Left renal pelvis (tissue), 4 donors: ENCODE measurements at regions not wholly inside any gene's neighbourhood (a gene's known extent, or its start where the extent isn't known, plus 50 kb on each side); places are given as distances from the start of the nearest gene placed in this dataset.

Source experiments
- DNase-seq, 4 donors: peaks; one replicate each; pipeline ENCODE4 v3.0.0-alpha.2; 2013; ENCODE audit warnings: low read depth in 4 of 4, low spot score in 3 of 4

- no peak for DNase-seq
These were observed 196.8 kb downstream of the CBLN1 start for GRCh38 chr16:49084628-49085390.

DNA sequence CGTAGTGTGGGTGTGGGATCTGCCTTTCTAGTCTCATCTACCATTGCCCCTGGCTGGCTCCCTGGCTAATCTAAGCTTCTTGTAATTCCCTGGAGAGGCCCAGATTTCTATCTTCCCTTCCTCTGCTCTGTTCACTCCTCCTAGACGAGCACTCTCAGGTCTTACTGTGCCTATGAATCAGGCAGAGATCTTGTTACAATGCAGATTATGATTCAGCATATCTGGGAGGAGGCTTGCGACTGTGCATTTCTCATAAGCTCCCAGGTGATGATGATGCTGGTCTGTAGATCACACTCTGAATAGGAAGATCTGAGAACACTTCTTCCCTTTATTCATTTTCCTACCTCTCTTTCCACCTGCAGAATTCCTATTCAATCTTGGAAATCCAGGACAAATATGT, 200.1 kb downstream of the CBLN1 start:
- no peak for DNase-seq

DNA sequence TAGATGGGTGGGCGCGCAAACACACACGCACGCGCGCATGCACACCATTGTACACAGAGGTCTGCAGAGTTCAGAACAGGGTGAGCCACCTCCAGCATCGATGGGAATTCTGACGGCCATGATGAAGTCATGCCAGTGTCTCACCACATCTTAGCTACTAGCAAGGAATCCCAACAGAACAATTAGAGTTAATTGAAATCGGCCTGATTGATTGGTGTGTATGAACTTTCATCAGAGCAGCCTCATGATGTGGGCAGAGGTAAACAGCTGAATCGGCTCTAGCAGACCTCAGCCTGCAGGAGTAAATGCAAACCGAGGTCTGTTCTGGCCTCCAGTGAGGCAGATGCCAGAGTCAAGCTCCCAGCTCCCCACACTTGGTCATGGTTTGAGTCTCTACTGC, 200.6 kb downstream of the CBLN1 start:
- DNase-seq: no peak

- no peak for DNase-seq
These were observed 203.1 kb downstream of the CBLN1 start for GRCh38 chr16:49078571-49078970.

DNA sequence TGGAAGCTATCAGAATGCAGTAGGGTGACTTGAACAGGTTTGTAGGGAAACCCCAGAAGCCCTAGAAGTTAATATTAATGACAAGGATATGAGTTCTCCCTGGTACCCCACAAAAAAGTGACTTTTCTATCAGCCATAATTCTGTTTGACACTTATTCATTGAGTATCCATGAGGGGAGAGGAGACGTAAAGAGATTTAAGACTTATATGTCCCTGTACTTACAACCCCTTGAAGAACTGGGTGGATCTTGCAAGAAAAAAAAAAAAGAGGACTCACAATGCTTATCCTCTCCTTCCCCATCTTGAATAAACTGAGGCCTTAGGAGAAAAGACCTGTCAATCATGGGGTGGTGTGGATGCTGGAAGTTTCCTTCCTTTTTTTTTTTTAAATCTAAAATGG, 203.5 kb downstream of the CBLN1 start:
- no peak for DNase-seq

DNA sequence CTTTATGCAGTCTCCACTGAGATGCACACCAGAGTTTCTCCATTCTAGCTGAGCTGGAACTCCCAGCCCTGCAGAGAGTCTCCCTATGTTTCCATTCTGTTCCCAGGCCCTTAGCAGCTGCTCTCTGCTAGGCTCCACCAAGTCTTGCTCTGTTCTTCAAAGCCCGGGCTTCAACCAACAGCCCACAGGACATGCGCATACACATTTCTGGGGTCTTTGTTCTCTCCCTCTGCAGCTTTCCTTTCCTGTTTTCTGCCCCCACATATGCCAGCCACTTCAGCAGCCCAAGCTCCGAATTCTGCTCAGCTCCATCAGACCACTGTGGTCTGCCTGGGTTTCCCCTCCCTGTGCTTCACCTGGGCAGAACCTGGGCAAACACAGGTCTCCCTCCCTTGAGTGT, 205.9 kb downstream of the CBLN1 start:
- DNase-seq: no peak

DNA sequence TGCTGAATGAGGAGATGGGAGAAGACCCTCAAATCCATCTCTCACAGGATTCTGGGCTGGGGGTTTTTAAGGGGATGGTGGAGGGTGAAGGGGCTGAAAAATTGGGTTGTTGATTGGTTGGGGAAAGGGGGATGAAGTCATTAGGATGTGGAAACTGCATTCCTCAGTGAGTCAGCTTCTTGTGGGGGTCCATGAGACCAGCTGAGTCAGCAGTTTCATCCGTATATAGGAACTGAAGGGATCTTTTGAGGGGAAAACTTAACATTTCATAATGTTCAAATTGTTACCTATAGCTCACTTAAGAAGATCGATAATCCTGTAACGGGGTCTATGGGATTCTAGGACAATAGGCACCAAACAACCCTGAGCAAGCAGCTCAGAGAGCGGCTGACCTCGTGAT, 213.4 kb downstream of the CBLN1 start:
- DNase-seq: no peak

GRCh38 chr16:49067776-49068175, 213.9 kb downstream of the CBLN1 start:
- no peak for DNase-seq

DNA sequence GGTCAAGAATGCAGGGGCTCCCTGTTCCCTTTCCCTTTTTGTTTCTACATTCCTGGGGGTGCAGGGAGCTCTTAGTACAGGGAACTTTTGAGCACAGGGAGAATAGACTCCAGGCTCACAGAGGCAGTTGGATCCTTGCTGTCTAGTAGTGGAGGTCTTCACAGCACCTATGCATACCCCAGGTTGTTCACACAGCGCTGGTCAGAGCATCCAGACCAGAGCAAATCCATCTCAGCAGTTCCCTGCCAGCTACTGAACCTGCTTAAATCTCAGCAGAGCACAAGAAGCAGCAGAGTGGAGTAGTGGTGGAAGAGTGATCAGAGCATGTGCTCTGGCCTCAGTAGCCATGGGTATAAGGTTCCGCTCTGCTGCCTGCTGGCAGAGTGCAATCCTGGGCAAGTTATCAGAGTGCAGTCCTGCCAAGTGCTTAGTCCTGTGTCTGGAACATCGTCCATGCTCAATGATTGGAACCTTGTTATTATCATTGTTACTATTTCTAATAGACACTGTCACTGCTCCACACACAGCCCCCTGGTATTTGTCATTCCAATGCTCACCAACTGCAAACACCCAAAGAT, 220.4 kb downstream of the CBLN1 start:
- no peak for DNase-seq

- no peak for DNase-seq
These were observed 220.9 kb downstream of the CBLN1 start for GRCh38 chr16:49060728-49061127.

- no peak for DNase-seq
These were observed 223.3 kb downstream of the CBLN1 start for GRCh38 chr16:49058382-49058781.

DNA sequence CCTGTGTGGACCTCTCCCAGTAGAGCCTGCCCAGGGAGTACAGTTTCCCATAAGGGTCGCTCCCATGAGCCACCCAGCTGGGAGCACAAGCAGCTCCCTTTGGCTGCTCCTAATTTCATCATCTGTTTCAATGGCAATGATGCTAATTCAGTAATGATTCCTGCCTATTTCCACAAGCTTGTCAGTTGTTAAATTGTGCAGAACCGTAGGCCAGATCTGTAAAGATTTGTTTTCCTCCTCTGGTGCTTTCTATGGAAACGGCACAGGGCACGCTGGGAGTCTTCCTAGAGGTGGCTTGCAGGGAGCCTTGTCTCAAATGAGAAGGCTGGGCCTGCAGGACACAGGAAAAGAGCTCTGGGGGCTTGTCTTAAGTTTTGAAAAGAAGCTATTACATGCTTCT, 223.7 kb downstream of the CBLN1 start:
- DNase-seq: no peak

GRCh38 chr16:49057391-49057790, 224.2 kb downstream of the CBLN1 start:
- DNase-seq: no peak

DNA sequence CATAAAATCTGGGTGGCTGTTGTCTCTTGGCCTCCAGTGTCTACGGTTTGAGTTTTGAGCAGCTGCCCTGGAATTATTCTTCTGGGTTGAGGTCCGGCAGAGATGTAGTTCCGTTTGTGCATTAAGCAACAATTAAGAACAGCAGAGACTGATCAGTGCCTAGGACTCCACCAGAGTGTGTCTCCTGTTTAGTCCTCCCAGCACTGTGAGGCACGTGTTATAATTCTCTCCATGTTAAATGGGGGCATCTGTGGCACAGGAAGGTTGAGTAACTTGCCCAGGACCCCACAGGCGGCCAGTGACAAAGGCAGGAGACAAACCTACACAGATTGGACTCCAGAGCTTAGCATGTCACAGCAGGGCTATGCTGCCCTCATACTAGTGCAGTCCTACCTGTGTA, 225.1 kb downstream of the CBLN1 start:
- no peak for DNase-seq

GRCh38 chr16:49055824-49056545, 225.7 kb downstream of the CBLN1 start:
- DNase-seq: no peak

GRCh38 chr16:49055291-49055690, 226.3 kb downstream of the CBLN1 start:
- no peak for DNase-seq

DNA sequence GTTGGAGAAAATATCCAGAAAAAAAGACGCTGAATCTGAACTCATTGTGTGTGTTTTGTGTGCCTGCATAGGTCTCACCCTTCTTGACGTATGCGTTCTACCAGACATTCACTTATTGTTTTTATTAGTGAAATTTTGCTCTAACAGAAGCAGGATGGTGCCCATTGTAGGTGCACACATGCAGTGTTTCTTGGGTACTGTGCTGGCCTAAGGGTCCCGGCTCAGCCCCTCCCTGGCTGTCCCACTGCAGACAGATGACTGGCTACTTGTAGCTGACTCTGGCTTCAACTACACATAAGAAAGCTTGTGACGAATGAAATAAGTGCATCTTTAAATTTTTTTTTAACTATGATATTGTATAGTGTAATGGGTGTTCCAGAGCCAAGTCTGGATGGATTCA, 227.0 kb downstream of the CBLN1 start:
- DNase-seq: no peak

DNA sequence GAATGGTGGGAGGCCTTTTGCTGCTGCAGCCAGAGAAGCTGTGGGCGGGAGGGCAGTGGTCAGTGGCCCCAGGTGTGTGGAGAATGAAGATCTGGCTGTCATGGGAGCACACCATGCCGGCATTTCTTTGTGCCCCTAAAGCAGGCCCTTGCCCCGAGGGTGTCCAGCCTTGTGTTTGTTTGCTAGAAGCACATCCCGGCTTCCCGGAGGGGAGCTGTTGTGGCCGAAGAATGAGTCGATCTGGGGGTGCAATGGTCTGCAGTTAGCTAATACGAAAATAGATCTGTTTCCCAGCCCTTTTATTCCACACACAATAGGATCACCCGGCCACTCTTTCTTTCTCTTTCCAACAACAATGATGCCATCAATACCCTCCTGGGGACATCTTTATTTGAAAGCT, 228.8 kb downstream of the CBLN1 start:
- DNase-seq: no peak

- DNase-seq: no peak
These were observed 230.1 kb downstream of the CBLN1 start for GRCh38 chr16:49051576-49051975.

DNA sequence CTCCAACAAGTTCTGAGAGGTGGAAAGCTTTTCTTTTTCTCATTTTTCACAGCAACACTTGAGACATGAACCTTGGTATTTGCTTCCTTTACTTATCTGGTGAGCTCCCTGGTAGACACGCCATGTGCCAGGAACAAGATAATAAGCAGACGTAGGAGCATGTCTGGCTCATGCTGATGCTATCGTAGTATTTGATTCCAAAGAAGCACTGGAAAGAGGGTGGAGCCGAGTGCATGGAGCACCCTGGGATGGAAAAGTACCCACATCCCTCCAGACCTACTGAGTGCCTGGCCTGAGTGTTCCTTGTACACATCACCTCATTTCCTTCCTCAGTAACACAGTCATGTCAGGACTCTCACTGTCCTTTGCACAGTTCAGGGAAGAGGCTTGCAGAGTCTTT, 231.0 kb downstream of the CBLN1 start:
- DNase-seq: no peak

- no peak for DNase-seq
These were observed 232.0 kb downstream of the CBLN1 start for GRCh38 chr16:49049644-49050043.

DNA sequence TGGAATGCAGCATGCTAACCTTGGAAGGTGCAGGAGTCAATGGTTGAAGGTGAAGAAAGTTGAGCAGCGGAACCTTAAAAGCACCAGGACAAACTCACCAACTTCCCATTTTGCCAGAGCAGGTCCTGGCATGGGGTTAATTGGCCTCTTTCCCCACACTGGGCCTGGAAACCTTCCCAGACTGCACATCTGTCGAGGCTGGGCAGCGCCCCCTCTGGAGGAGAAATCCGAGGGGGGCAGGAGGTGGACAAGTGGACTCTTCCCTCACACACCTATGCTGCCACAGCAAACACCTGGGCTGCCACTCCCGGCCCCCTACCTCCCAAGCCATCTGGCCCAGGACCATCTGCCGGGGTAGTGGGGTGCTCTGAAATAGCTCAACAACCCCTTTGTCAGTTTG, 232.4 kb downstream of the CBLN1 start:
- DNase-seq: no peak
